ENCODE measurements at regions not wholly inside any gene's neighbourhood (a gene's known extent, or its start where the extent isn't known, plus 50 kb on each side); places are given as distances from the start of the nearest gene placed in this dataset.

DNA sequence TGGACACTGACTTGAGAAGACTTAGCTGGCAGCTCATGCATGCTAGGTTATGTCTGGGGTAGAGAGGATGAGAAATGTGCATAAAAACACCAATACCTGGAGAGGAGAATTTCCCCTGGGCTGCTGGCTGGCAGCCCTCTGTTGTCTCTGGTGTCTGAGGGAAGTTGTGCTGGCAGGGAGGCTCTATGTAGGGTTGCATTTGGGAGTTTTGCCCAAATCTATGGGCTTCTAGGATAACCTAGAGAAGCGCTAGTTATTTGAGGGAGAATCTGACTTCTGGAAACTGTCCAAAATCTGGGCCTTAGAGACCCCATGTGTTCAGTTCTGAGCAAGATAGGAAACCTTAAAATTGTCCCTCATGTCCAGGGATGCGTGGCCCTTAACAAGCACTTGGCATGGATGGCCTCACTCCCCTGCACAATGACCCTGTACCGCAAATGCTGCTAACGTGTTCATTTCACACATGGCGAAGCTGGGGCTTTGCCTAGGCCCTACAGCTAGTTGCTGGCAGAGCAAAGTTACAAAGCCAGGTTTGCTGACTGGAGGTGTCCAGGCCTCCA lies 70.3 kb upstream of the ATP2B2 start:
- no peak overlapping the region for H3K27ac ChIP-seq (ENCODE audit: extremely low read length, insufficient read depth, low read length)
- POLR2A ChIA-PET: no interaction called here
- H3K79me2 ChIP-seq (ENCODE audit: insufficient read depth, low read length): no peaks in the 10 kb centered on the region
- TF ChIP-seq ZBTB10 (CRISPR knock-in tag; IDR thresholded peaks at IDR 0.05; ENCODE audit: borderline replicate concordance): no peak
- no peak for TF ChIP-seq ZNF768 (CRISPR knock-in tag; IDR thresholded peaks at IDR 0.05)
- no peak for TF ChIP-seq ZNF562 (CRISPR knock-in tag; IDR thresholded peaks at IDR 0.05; ENCODE audit: borderline replicate concordance)
- TF ChIP-seq, protein P1, sequence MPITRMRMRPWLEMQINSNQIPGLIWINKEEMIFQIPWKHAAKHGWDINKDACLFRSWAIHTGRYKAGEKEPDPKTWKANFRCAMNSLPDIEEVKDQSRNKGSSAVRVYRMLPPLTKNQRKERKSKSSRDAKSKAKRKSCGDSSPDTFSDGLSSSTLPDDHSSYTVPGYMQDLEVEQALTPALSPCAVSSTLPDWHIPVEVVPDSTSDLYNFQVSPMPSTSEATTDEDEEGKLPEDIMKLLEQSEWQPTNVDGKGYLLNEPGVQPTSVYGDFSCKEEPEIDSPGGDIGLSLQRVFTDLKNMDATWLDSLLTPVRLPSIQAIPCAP (CRISPR knock-in tag; IDR thresholded peaks at IDR 0.05; ENCODE audit: low read depth): no peak
- TF ChIP-seq ZNF790 (CRISPR knock-in tag; IDR thresholded peaks at IDR 0.05; ENCODE audit: borderline replicate concordance): no peak
- TF ChIP-seq ZNF652 (CRISPR knock-in tag; IDR thresholded peaks at IDR 0.05; ENCODE audit: borderline replicate concordance, low read depth): no peak
- TF ChIP-seq, protein P2, sequence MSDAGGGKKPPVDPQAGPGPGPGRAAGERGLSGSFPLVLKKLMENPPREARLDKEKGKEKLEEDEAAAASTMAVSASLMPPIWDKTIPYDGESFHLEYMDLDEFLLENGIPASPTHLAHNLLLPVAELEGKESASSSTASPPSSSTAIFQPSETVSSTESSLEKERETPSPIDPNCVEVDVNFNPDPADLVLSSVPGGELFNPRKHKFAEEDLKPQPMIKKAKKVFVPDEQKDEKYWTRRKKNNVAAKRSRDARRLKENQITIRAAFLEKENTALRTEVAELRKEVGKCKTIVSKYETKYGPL (CRISPR knock-in tag; IDR thresholded peaks at IDR 0.05): no peak
- TF ChIP-seq, protein P3, sequence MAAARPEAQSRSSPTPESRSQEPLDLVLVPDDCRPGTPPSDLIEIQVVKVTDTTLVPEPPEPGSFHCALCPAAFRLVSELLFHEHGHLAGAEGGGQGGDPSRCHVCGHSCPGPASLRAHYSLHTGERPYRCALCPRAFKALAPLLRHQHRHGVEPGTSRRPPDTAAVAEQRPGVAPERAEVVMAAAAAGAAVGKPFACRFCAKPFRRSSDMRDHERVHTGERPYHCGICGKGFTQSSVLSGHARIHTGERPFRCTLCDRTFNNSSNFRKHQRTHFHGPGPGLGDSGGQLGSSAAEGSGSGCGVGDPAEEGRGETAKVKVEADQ (CRISPR knock-in tag; IDR thresholded peaks at IDR 0.05; ENCODE audit: borderline replicate concordance): no peak
- TF ChIP-seq ZMAT5 (CRISPR knock-in tag; IDR thresholded peaks at IDR 0.05; ENCODE audit: borderline replicate concordance, low read depth): no peak
- no peak for TF ChIP-seq IRF9 (CRISPR knock-in tag; IDR thresholded peaks at IDR 0.05; ENCODE audit: borderline replicate concordance)
- no peak overlapping the region for H2AFZ ChIP-seq (ENCODE audit: low read length)
- H3K36me3 ChIP-seq (replicated peaks in 1 of 2; ENCODE audit: control insufficient read depth in 1 of 2, insufficient read depth in 2 of 2, low read length in 2 of 2): no peaks in the 10 kb centered on the region
- intact Hi-C loops (cut with micrococcal nuclease; ENCODE audit: unreplicated experiment): no loop called here
- no peaks in the 10 kb centered on the region for H3K4me1 ChIP-seq (ENCODE audit: insufficient read depth, low read length)
- 34% methylated on average over 5 of the region's 5 CpGs for WGBS (ENCODE audit: low lambda C conversion rate)
- FAIRE-seq (no peak), ATAC-seq (no peak), DNase-seq (ENCODE audit: low spot score) (no peak)
- H3K4me2 ChIP-seq (ENCODE audit: low read depth, low read length): no peak overlapping the region
- BruUV-seq (replicated peaks): no TSS peak
- H3K9me3 ChIP-seq (ENCODE audit: low read length): no peaks in the 10 kb centered on the region
- H3K27me3 ChIP-seq (ENCODE audit: control insufficient read depth in 1 of 2, insufficient read depth in 2 of 2, low read length in 2 of 2): peaks cover 3 to 9% of the 10 kb centered on the region in 2 experiments; a peak in 3 of 5 replicates
- no peak overlapping the region for H3K4me3 ChIP-seq (replicated peaks in 1 of 3; ENCODE audit: insufficient read depth in 1 of 3, low read depth in 2 of 3, low read length in 3 of 3)
- CTCF ChIA-PET (ENCODE audit: low intra/inter-chr PET ratio, low total read pairs): no interaction called here
- in situ Hi-C loops (cut with HindIII; ENCODE audit: extremely low pct_ligation_motif_present, low pct_unique_long_range_greater_than_20kb): no loop called here
- no peaks in the 10 kb centered on the region for H4K20me1 ChIP-seq (ENCODE audit: insufficient read depth, low read length)
- no peak overlapping the region for H3K9ac ChIP-seq (ENCODE audit: insufficient read depth, low read depth, low read length)

All from HepG2 (cell line).